GM18519 (cell line): ENCODE measurements at regions not wholly inside any gene's neighbourhood (a gene's known extent, or its start where the extent isn't known, plus 50 kb on each side); places are given as distances from the start of the nearest gene placed in this dataset.

Experiments
- ATAC-seq: cut with Tn5 transposase; IDR thresholded peaks from one replicate; pipeline ENCODE4 v1.9.1; 2021; ENCODE audit warnings: mild to moderate bottlenecking, moderate library complexity; ENCODE audit not compliant: unreplicated experiment, low FRiP score

DNA sequence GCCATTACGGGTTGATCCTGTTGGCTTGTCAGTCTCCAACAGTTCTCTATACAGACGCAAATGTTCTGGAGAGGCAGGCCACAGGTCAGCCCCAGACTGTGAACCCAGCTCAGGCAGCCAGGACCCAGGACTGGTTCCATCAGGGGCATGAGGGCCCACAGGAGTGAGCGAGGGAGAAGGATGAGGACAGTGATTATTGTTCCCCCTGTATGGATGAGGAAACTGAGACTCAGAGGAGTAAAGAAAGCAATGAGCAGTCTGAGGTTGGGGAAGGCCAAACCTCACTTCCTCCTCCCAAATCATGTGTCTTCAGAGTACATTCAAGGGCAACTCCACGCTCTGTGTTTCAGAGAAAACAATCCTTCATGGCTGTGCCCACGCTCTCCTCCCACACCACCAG lies 121.9 kb downstream of the RPLP1 start:
- no peak for ATAC-seq

DNA sequence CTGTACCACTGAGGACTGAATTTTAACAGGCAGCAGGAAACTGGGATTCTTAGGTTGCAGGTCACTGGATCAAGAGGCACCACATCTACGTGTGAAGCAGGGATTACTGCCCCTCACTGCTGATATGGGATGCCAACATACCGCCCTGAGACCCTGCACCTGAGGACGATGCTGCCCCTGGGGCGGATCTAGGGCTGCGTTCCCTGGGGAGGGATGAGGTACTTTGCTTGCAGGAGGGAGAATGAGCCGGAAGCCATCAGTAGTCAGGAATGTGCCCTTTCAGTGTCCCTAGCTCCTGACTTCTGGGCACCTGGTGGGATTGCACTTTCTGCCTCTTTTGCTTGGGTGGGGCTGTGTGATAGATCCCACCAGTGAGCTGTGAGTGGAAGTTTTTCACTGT lies 122.8 kb downstream of the RPLP1 start:
- no peak for ATAC-seq

DNA sequence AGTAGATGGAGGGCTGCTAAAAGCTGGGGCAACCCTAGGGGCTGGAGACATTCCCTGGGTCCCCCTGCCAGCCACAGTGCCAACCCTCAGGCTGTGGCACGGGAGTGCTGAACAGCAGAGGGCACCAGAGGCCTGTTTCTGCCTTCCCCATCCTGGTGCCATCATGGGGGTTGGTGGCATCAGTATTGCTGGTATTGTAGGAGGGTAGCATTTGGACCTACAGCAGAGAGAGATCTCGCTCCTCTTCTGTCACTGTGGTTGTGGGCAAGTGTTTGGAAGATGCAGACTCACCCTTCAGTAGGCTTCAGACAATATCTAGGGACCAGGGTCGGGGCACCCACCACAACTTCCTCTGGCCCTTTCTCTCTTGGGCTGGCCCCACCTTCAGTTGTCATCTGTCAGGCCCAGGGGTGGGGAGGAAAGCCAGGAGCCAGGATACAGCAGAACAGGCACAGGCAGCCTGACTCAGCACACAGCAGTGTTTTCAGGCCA lies 123.5 kb downstream of the RPLP1 start:
- no peak for ATAC-seq

DNA sequence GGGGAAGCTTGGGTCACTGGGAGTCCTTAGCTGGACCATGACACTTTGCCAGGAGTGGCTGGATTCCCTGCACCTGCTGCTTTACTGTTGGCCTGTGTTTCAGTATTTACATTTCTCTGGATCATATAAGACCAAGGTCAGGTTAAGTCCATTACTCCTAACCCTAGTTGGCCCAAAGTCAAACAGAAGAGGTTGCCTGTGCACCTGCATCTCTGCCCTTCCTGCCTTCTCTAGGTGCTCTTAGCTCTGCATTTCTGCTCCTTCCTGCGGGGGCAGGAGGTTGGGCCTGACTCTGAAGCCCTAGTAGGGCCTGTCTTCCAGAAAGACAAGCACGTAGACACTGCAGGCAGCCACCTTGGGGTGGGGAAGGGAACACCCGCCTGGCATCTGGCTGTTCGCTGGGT lies 124.3 kb downstream of the RPLP1 start:
- no peak for ATAC-seq

DNA sequence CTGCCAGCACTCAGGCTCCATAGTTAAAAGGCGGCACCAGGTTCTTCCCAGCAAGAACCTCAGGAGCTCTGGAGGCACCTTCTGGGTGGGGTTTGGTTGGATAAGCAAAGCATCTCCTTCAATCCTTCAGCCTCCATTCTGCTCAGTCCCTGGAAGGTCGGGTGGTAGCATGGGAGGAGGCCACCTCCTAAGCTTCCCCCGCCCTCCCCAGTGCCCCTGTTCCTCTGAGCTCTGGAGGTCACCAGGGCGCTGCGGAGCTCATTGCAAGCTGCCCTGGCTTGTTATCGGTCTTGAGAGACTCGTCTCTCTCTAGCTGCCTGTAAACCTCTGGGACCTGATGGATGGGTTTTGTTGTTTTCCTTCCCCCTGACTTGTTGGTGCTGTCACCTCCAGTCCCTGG lies 124.8 kb downstream of the RPLP1 start:
- no peak for ATAC-seq

DNA sequence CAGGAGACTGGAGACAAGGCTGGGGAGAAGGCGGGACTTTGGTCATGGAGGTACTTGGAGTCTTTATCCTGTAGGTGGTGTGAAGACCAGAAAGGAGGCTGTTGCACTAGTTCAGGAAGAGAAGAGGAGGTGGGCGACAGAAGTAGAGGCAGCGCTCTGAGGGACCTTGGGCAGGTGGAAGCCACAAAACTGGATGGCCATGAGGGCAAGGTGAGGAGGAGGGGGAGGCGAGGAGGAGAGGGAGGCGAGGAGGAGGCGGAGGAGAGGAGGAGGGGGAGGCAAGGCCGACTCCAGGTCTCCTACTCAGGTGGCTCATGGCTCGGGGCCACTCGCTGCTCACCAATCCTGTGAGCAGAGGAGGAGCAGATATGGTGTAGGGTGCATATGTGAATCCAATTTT lies 125.6 kb downstream of the RPLP1 start:
- no peak for ATAC-seq

DNA sequence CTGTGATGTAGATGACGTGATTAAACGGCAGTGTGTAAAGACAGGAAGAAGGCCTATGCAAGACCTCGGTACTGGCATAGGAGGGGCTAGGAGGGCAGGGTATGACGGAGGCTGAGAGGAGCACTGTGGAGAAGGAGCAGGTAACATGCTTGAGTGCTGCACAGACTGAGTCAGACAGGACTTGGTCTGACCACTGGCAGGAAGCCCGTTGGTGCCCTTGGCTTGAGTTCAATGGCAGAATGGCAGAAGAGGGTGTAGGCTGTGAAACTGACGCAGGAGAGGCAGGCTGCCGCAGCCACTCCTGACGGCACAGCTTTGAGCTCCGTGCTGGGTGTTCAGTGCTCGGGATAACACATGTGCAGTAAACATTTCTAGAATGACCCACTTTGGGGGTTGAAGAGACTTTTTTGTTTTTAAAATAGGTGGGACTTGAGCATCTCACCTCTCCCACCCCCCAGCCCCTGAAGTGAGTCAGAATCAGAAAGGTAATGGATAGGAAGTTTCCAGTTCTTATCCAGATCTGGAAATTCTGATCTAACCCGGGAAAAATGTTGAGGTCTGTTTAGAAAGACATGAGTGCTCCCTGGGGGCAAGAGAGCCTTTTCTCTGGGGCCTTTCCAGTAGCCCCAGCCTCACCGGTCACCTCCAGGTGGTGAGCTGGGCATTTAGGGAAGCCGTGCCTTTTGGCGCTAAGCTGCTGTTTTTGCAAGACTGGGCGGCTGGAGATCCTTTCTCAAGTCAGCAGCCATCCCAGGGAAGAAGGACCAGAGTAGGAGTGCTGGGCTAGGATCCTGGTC lies 126.4 kb downstream of the RPLP1 start:
- ATAC-seq = no peak

DNA sequence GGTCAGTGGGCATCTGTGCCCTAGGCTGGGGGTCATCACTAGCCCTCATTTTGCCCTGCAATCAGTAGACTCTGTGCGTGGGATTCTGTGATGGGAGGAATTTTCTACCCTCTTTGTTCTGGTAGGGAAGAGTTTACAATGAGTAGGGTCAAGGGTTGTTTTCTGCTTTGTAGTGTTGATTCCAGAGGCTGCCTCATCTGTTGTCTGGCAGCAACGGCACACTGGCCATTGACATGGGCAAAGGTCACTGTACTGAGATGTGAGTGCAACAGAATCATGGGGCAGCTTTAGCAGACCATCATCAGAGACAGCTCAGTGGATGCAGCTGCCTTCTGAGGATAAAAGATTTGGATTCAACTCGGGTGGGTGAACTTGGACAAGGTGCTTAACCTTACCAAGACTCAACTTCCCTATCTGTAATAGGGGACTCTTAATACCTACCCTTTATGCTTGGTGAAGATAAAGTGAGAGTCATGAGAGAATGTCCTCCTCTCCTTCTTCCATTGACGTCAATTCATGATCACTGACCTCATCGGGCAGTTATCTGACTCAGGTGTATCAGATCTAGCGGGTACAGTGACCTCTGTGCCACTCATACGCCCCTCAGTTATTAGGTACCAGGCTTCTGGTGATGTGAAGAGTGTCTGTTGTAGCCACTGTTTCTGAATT lies 127.5 kb downstream of the RPLP1 start:
- no peak for ATAC-seq

DNA sequence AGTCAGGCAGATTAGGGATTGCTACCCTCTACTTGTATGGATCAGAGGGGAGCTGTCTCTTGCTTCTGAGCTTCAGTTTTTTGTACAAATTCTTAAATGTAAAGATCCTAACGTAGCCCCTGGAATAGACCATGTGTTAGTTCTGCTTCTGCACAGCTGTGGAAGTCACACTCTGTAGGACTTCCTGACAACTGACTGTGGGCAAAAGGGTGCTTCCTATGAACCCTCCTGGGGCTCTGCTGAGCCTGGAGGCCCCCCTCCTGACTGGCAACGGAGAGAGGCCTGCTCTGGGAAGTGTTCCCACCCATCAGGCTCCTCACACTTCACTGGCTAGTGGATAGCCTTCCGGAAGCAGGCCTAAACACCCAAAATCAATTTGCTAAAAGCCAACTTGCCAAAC lies 131.0 kb downstream of the RPLP1 start:
- ATAC-seq = no peak

DNA sequence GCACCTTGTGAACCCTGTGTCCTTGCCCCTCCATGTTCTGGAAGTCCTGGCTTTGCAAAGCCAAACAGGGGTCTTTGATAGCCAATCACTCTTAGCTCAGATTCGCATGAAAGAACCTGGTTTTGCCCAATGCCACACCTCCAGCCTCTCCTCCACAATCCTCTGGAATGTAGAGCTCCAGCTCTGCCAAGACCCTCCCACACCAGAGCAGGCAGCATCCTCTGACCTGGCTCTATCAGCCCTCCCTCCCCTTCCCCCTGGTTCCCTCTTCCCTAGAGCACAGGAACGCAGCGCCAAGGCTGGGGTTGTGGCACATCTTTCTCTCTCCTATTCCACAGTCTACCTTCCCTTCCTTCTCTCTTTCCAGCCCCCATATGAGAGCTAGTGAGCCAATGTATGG lies 133.3 kb downstream of the RPLP1 start:
- ATAC-seq = no peak

DNA sequence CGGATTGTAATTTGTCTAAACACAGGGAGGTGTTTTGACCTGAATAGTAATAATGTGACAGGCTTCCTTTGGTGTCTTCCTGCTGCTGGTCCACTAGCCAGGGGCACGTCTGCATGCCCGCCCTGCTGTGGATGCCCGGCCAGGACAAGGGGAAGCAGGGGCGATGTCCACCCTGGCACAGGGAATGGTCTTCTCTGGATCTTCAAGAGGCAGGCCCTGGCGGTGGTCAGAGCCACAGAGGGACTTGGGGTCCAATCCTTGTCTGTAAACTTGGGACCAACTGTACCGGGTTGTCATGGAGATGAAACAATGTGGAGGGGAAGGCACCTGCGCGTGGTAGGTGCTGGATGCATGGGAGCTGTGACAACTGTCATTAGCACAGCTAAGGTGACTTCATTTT lies 134.1 kb downstream of the RPLP1 start:
- no peak for ATAC-seq

DNA sequence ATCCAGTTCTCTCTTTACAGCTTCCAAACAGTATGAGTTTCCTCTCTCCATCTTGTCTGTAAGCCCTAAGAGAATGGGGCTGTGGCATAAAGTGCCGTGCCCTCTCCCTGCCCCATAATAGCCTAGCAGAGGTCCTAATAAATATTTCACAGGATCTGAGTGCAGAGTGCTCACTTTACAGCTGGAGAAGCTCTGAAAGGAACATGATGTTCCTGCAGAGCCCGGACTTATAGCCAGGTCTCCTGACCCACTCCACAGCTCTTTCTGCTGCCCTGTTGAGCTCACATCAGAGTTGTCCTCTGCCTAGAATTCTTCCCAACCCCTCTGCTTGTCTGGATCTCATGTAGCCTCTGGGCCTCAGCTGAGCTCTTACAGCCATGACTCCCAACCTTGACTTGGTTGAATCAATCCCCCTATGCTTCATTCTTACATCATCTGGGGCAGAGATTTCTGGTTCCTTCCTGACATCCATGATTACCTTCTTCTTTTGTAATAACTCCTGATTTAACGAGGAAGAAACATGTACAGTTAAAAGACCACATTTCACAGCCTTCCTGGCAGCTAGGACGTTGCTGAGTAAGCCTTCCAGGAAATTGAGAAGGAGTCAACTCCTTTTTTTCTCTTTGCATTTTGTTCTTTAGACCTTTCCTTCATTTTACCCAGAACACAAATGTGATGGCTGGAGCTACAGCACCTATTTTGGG lies 135.3 kb downstream of the RPLP1 start:
- ATAC-seq = no peak

DNA sequence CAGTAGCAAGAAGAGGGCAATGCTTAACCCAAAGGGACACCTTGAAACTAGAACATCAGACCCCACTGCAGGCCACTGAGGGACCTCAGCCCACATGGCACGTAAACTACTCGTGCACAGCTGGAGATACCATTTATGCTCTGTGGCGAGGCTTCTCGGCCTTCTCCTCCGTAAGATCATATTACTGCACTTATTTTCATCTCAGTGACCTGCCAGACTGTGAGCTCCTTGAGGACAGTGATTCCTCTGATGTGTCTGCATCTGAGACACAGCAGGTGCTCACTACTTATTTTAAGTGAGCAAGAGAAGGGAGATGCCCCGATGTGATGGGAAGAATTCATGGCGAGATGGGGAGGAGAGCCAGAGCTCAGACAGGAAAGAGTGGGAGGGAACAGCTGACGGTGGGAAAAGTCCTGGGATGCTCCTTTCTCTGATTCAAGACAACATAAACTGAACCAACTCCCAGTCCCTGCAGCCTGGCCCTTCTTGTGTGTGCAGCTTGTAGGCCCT lies 137.6 kb downstream of the RPLP1 start:
- ATAC-seq = no peak

DNA sequence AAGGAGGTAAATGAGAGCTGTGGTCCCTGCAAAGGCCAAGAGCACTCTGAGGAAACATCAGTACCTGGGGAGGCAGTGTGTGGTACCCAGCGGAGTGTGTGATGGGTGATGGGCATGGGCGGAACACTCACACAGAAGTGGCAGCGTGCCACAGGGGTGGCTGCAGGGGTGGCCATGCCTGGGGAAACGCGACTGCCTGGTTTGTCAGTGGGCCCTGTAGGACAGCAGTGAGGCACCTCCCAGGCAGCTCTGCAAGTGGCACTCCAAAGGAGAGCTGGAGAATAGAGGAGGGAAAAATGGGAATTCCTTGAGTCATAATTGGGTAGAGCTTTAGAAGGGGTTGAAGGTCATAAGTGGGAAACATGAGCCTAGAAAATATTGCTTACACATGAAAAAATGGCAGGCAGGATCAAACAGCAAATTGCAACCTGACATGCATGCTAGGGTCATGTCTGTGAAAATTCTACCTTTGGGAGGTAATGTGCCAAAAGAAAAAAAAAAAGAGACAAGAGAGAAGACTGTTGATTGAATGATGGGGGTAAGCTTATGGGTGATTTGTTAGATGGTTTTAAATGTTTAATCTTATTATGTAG lies 138.4 kb downstream of the RPLP1 start:
- no peak for ATAC-seq

DNA sequence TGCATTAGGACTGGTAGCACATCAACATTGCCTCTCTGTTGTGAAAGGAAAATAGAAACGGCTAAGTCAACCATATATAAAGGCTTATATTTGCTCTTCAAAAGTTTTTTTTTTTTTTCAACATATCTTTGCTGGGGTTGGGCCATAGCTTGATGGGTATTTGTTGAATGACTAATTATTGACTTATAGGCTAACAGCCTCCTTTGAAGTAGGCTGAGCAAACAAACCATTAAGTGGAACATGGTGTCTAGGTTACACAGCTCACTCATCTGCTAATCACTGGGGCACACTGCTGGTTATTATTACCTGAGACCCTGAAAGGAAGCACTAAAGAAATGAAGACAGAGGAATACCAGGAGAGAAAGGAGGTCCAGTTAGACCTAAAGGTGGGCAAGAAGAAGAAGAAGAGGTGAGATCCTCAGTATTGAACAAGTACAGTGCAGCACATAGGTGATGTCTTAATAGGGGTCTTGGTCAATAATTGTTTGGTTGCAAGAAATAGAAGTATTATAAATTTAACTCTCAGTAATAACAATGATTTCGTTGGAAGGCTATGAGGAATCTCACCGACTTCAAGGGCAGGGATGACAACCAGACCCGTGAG lies 139.4 kb downstream of the RPLP1 start:
- no peak for ATAC-seq

DNA sequence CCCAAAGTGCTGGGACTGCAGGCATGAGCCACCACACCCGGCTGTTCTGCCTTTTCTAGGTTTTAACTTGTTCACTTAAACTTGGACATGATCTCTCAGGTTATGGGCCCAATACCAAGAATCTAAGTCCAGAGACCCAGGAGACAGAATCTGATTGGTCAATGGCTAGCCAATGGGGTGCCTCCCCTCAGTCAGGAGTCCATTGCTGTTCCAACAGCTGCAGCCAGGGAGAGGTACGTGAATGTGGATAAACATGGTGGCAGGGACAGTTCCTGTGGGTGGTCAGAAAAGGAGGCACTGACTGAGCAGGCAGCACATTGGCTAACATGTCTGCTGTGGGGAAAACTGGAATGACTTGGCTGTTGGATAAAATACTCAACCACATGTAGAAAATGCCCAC lies 140.3 kb downstream of the RPLP1 start:
- ATAC-seq = no peak

DNA sequence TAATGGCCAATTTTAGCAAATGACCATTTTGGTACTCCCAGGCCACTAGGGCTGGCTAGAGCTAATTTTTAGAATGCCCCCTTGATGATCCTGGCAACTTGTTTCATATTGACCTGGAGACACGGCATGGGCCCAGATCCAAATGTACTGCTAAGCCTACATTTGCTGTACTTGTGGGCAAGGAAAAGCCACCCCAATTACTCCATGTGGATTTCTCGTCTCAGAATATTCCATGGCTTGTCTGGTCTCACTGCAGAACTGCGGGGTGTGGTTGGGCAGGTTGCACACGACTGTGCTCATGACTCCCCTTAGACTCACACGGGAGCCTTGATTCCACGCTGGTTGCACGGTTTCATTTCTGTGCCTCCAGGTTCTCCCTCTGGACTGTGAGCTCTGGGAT lies 140.9 kb downstream of the RPLP1 start:
- ATAC-seq = no peak

DNA sequence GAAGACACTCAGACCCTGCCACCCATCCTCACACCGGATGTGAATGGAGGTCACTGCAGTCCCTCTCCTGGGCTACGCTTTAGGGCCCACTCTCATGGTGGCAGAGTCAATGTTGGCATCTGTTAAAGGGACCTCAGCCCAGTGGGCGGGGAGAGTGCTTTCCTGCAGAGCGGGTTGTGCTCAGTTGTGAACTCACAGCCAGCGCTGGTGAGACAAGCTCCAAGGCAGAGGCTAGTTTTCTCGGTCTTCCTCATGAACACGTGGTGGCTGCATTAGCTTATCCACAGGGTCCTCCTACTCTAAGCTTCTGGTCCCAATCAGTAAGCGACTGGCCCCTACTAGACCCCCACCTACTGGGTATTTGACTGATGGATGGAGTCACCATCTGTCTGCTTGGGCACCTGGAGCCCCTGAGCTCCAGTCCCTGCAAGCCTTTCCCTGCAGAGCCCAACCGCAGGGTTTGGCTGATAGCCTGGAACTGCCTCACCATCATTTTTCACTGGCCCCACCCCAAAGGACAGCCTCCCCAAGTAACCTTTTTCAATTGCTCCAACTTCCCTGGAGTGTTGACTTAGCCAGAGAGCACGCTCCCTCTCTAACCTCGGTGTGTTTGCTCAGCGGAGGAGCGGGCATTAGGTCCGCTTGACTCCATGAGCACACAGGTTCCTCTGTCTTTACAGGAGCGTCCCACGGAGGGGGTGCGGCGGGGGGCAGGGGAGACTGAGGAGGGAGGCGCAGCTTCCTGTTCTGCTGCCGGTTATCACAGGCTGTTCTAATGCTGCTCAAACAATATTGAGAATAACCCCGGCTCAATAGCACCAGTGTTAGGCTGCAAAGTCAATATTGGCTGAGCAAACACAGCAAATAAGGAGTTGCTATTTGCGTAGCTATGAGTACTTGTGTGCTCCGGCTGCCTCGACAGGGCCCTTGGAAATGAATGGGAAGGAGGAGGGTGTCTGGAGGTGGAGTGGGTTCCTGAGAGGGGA lies 141.7 kb downstream of the RPLP1 start:
- ATAC-seq = no peak

DNA sequence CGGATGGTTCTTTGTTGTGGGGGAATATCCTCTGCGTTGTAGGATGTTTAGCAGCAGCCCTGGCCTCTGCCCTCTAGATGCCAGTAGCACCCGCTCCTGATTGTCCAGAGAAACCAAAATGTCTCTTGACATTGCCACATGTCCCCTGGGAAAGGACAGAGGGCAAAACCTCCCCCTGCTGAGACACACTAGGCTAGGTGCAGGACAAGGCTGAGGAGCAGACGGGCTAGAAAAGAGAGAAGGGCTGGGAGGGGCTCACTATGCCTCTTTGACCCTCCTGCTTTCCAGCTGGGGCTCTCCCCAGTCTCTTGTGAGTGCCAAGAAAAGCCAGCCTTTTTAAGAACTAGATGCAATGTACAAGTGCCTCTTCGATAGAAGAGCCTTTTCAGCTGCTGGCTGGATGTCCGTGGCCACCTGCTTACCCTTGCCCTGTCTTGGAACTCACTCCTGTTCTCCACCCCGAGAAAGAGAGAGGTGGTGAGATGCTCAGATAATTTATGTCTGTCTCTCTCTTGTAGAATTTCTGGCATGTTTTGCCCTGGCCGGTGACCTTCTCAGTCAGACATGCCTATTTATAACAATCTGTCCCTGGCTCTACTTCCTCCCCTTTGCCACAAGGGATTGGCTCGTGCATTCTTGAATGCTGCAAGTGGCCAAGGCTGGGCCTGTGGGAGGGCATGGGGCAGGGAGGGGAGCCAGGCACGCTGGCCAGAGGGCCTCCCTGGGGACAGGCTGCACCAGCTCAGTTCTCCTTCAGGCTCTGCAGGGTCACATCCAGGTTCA lies 142.6 kb downstream of the RPLP1 start:
- ATAC-seq = no peak
